SU-DHL-6 (cell line): ENCODE measurements at regions not wholly inside any gene's neighbourhood (a gene's known extent, or its start where the extent isn't known, plus 50 kb on each side); places are given as distances from the start of the nearest gene placed in this dataset.

Experiments
- CTCF ChIP-seq: fragments of 200-600 bp; sonication (generic); IDR thresholded peaks from one replicate; pipeline ENCODE4 v1.5.1; 2017; ENCODE audit warnings: antibody characterized with exemption, mild to moderate bottlenecking, low read length, moderate library complexity; ENCODE audit not compliant: insufficient read depth, poor library complexity, severe bottlenecking
- EZH2phosphoT487 ChIP-seq: fragments of 200-600 bp; sonication (generic), shearing (Covaris generic); conservative IDR thresholded peaks from 2 replicates; pipeline ENCODE4 v1.6.1; 2018; ENCODE audit warnings: mild to moderate bottlenecking, antibody characterized with exemption, low read length, moderate library complexity, mixed read lengths

- no peak for TF ChIP-seq CTCF
- no peak for TF ChIP-seq EZH2phosphoT487
These were observed 361.6 kb downstream of the KLF12 start for GRCh38 chr13:73772449-73773167.
